H1 (cell line): ENCODE measurements at regions not wholly inside any gene's neighbourhood (a gene's known extent, or its start where the extent isn't known, plus 50 kb on each side); places are given as distances from the start of the nearest gene placed in this dataset.

Source experiments
- GABPA ChIP-seq: IDR thresholded peaks from 2 replicates; pipeline ENCODE4 v1.6.1; 2011; ENCODE audit warnings: mild to moderate bottlenecking, low read length, moderate library complexity, borderline replicate concordance; ENCODE audit not compliant: insufficient read depth
- NRF1 ChIP-seq: IDR thresholded peaks from 2 replicates; pipeline ENCODE4 v1.6.1; 2011; ENCODE audit warnings: mild to moderate bottlenecking, low read depth, low read length, improper control_type of control experiment

DNA sequence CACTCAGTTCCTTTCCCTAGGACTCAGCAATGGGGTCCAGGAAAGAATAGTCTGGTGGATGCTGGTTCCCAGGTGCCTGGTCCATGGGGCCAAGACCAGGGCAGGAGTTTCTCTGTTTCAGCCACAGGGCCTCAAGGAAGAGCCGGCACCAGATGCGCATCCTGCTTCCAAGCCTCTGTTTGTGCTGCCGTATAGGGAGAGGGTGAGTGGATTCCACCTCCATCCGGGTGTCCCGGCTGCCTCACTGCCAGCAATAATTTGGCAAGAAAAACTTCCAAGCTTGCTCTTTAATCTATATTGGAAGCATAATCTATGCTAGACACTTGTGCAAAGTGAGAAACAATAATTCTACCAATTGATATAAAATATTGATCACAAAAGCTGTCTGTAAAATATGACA, 261.2 kb upstream of the HS6ST1 start (continued):
- TF ChIP-seq NRF1 (no peak), GABPA (no peak)
